Muscle layer of colon (tissue), 2 donors: ENCODE measurements at regions not wholly inside any gene's neighbourhood (a gene's known extent, or its start where the extent isn't known, plus 50 kb on each side); places are given as distances from the start of the nearest gene placed in this dataset.

Experiments
- H3K27ac ChIP-seq: one replicate; pipeline ENCODE4 v1.7.0; 2013; ENCODE audit warnings: low read depth, mild to moderate bottlenecking, low read length, moderate library complexity
- H3K27me3 ChIP-seq, 2 donors: one replicate each; pipeline ENCODE4 v1.7.0; 2013; ENCODE audit warnings: low read length in 2 of 2, mild to moderate bottlenecking in 2 of 2; ENCODE audit not compliant: insufficient read depth in 2 of 2, control insufficient read depth in 1 of 2
- H3K36me3 ChIP-seq: one replicate; pipeline ENCODE4 v1.7.0; 2013; ENCODE audit warnings: mild to moderate bottlenecking, low read length; ENCODE audit not compliant: insufficient read depth
- H3K4me1 ChIP-seq: one replicate; pipeline ENCODE4 v1.7.0; 2013; ENCODE audit warnings: mild to moderate bottlenecking, low read length; ENCODE audit not compliant: insufficient read depth
- H3K4me3 ChIP-seq, 2 donors: one replicate each; pipeline ENCODE4 v1.7.0; 2013; ENCODE audit warnings: low read length in 2 of 2, low read depth in 1 of 2, mild to moderate bottlenecking in 1 of 2, moderate library complexity in 1 of 2
- H3K9ac ChIP-seq: one replicate; pipeline ENCODE4 v1.7.0; 2013; ENCODE audit warnings: low read length
- H3K9me3 ChIP-seq: one replicate; pipeline ENCODE4 v1.7.0; 2013; ENCODE audit warnings: mild to moderate bottlenecking, low read length
- donor health status: abdominal sarcoma.
- donor health status: Adenocarcinoma of cecum.

DNA sequence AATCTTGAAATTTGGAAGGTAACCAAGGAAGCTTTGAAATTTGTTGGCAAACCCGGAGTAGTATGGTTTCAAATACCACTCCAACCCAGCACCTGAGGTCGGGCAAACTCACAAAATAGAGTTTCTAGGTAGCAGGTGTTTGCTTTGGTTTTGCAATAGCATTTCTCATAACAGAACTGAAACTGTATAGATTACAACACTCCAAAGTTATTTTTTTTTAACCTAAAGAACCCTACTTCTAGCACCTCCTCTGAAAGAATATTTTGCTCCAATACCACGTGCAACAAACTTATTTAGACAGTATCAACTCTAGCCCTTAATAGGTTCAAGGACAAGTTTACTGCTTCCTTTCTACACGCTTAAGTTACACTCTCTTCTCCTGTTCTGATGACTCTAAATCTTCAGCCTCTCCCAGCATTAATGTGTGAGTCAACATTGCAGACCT, 178.5 kb upstream of the FMN2 start:
- Histone ChIP-seq H3K27me3 (no peaks in the 10 kb centered on the region), H3K36me3 (peaks cover 5% of the 10 kb centered on the region), H3K4me1 (peaks cover 34% of the 10 kb centered on the region), H3K9me3 (no peaks in the 10 kb centered on the region), H3K27ac (no peak overlapping the region), H3K4me3 (no peak overlapping the region), H3K9ac (no peak overlapping the region)

DNA sequence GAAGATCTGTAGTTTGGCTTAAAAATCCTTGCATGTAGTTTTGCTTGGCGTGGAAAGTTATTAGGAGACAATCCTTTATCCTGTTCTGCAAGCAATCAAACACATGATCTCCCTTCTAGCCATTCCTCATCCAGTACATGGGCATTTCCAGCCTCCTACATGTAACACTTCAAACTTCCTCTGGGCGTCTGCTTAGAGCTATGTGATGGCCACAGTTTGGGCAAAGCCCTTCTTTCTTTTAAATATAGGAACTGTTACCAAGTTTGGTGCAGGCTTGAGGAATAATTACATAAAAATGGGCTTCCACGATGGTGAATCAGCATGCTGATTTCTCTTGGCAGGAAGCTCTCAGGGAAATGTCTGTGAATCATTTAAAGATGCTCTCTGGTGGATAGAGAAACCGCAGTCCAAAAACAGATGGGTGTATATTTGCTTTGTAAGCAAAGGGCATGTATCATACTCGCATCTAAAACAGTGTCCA, 176.9 kb upstream of the FMN2 start:
- Histone ChIP-seq H3K27ac (no peak overlapping the region), H3K9me3 (no peaks in the 10 kb centered on the region), H3K36me3 (no peaks in the 10 kb centered on the region), H3K4me1 (peaks cover 34% of the 10 kb centered on the region), H3K27me3 (no peaks in the 10 kb centered on the region), H3K4me3 (no peak overlapping the region), H3K9ac (no peak overlapping the region)

DNA sequence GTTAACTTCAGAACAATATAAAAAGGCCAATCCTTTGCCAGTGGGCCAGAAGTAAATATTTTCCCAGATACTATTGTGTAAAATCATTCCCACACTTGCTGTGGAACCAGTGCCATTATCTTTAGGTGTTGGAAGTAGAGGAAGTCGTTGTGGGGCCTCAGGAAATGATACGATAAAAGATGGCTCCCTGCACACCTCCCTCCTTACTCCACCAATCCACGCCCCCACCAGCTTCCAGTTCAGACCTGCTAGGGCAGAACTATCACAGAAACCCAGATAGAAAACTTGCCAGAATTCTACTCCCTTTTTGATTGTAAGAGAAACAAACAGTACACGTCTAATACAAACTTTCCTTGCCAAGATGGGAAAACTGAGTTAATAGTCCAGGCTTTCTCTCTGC, 173.0 kb upstream of the FMN2 start:
- no peaks in the 10 kb centered on the region for H3K36me3 ChIP-seq
- no peaks in the 10 kb centered on the region for H3K27me3 ChIP-seq
- peaks cover 13% of the 10 kb centered on the region for H3K4me1 ChIP-seq
- H3K9me3 ChIP-seq: no peaks in the 10 kb centered on the region
- no peak overlapping the region for H3K27ac ChIP-seq
- no peak overlapping the region for H3K9ac ChIP-seq
- no peak overlapping the region for H3K4me3 ChIP-seq

DNA sequence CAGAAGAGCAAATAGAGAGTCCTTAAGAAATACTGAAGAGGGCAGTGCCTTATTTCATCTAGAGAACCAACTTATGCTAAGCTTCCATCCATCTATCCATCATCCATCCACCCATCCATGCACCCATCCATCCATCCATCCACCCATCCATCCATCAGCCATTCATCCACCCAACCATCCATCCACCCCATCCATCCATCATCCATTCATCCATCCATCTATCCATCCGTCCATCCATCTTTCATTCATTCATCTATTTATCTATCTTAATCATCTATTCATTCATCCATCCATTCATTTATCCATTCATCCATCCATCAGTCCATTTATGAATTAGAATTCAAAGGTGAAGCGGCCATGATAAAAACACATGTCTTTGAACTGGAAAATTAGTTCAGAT, 171.5 kb upstream of the FMN2 start:
- H3K36me3 ChIP-seq: no peaks in the 10 kb centered on the region
- H3K27me3 ChIP-seq: no peaks in the 10 kb centered on the region
- H3K9me3 ChIP-seq: no peaks in the 10 kb centered on the region
- no peak overlapping the region for H3K9ac ChIP-seq
- H3K4me1 ChIP-seq: peaks cover 6% of the 10 kb centered on the region
- H3K27ac ChIP-seq: no peak overlapping the region
- no peak overlapping the region for H3K4me3 ChIP-seq

DNA sequence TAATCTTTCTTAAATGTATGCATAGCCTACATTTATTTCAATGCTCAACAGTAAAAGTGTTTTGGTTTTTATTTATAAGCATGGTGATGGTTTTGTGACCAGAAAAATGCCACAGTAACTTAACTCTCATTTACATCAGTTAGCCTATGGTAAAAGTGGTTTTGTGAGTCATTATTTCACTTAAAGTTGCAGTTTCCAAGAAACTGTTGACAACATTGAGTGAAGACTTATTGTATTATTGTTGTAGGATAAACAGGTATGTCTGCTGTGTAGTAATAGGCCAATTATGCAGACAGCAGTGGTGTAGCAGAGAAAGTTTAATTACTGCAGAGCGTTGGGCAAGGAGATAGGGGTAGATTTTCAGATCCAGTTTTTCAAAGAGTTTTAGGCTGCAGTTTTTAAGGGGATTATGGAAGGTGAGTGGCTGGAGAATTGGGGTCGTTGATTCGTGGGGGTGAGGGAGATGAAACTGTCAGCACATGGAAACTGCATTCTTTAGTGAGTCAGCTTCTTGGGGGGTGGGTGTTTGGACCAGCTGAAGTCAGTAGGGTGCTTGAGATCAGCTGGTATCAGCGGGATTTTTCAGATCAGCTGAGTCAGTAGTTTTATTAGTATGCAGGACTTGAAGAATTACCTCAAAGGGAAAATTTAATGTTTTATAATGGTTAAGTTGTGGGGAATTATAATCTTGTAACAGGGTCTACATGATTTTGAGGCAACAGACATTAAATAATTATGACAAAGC, 168.7 kb upstream of the FMN2 start:
- H3K27me3 ChIP-seq: no peaks in the 10 kb centered on the region
- H3K36me3 ChIP-seq: no peaks in the 10 kb centered on the region
- H3K27ac ChIP-seq: no peak overlapping the region
- H3K4me1 ChIP-seq: no peaks in the 10 kb centered on the region
- no peak overlapping the region for H3K4me3 ChIP-seq
- H3K9ac ChIP-seq: no peak overlapping the region
- no peaks in the 10 kb centered on the region for H3K9me3 ChIP-seq

DNA sequence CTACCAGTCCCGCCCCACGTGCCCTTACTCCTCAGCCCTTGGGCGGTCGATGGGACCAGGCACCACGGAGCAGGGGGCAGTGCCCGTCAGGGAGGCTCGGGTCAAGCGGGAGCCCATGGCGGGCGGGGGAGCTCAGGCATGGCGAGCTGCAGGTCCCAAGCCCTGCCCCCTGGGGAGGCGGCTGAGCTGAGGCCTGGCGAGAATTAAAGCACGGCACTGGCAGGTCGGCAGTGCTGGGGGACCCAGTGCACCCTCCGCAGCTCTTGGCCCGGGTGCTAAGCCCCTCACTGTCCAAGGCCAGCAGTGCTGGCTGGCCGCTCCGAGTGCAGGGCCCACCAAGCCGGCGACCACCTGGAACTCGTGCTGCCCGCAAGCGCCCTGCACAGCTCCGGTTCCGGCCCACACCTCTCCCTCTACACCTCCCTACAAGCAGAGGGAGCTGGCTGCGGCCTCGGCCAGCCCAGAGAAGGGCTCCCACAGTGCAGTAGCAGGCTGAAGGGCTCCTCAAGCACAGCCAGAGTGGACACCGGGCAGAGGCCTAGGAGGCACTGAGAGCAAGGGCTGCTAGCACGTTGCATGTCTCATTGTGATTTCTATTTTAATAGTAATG, 166.8 kb upstream of the FMN2 start:
- no peaks in the 10 kb centered on the region for H3K9me3 ChIP-seq
- H3K27me3 ChIP-seq: no peaks in the 10 kb centered on the region
- H3K36me3 ChIP-seq: no peaks in the 10 kb centered on the region
- peaks cover 3% of the 10 kb centered on the region for H3K4me1 ChIP-seq
- H3K9ac ChIP-seq: no peak overlapping the region
- no peak overlapping the region for H3K27ac ChIP-seq
- no peak overlapping the region for H3K4me3 ChIP-seq

DNA sequence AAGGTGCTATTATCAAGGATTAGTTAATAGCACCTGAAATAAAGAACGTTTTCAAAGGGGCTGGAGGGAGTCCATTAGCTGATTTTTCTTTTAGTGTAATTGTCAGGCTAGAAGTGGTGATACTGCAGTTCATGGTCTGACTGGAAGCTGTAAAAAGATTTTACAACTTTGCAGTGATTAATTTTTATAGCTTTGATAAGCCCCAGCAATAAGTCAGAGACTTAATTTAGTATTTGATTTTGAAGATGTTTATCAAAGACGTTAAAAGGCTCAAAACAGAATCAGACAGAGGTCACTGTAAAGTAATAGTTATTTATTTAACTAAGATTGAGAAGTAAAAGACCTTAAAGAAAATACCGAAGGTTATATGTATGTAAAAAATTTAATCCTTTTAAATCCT, 165.5 kb upstream of the FMN2 start:
- H3K27ac ChIP-seq: no peak overlapping the region
- no peak overlapping the region for H3K9ac ChIP-seq
- no peaks in the 10 kb centered on the region for H3K27me3 ChIP-seq
- no peaks in the 10 kb centered on the region for H3K36me3 ChIP-seq
- no peaks in the 10 kb centered on the region for H3K9me3 ChIP-seq
- no peak overlapping the region for H3K4me3 ChIP-seq
- H3K4me1 ChIP-seq: peaks cover 3% of the 10 kb centered on the region

DNA sequence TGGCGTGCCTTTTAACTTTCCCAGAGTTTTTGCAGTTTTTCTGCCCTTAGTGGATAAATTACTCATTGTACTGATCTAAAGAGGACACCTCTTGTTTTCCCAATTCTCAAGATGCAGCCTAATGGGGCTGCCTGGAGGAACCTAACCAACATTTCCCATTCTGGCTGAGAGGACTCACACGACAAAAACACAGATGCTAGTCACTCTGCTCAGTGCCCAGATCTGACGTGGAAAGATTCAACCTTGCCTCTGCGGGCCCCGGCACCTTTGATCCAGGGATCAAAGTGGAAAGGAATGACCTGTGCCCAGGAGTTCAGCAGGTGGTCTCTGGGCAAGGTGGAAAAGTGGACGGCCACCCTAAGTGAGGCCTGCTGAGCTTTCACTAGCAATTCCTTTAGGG, 162.4 kb upstream of the FMN2 start:
- no peak overlapping the region for H3K9ac ChIP-seq
- no peaks in the 10 kb centered on the region for H3K9me3 ChIP-seq
- no peaks in the 10 kb centered on the region for H3K27me3 ChIP-seq
- H3K27ac ChIP-seq: no peak overlapping the region
- peaks cover 3% of the 10 kb centered on the region for H3K4me1 ChIP-seq
- no peak overlapping the region for H3K4me3 ChIP-seq
- H3K36me3 ChIP-seq: no peaks in the 10 kb centered on the region

DNA sequence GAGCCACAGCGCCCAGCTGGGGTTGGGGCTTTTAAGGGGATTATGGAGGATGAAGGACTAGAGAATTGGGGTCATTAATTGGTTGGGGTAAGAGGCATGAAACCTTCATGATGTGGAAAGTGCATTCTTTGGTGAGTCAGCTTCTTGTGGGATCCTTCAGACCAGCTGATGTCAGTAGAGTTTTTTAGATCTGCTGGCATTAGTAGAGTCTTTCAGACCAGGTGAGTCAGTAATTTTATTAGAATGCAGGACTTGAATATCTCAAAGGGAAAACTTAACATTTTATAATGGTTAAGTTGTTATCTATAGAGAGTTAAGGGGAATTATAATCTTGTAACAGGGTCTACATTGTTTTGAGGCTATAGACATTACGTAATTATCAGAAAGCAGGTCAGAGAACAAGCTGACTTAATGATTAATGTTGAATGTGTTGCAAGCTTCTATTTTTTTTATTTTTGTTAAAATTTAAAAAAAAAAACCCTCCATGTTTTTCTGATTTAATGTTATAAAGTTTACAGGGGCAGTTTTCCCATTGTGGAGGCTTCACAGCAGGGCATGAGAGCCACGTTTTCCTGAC, 160.9 kb upstream of the FMN2 start:
- no peak overlapping the region for H3K9ac ChIP-seq
- no peak overlapping the region for H3K4me3 ChIP-seq
- H3K36me3 ChIP-seq: no peaks in the 10 kb centered on the region
- H3K27me3 ChIP-seq: no peaks in the 10 kb centered on the region
- H3K27ac ChIP-seq: no peak overlapping the region
- H3K9me3 ChIP-seq: no peaks in the 10 kb centered on the region
- peaks cover 3% of the 10 kb centered on the region for H3K4me1 ChIP-seq

DNA sequence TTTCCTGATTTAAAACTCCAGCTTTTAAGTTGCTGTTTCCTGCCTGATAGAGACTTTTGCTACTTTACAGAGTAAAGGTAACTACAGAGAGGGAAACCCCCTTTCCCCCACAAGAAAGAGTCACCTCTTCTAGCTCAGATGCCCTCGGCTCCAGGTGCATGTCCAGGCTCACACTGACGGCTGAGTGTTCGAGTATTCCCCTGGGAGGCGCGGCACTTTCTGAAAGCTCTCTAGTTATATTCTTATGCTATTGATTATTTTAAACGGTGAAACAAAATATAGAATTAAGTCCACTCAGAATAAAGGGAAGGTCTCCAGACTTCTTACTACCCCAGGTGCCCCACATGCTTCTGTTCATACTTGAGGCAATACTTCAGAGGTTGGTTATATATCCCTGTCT, 160.3 kb upstream of the FMN2 start:
- no peaks in the 10 kb centered on the region for H3K27me3 ChIP-seq
- H3K27ac ChIP-seq: no peak overlapping the region
- peaks cover 3% of the 10 kb centered on the region for H3K4me1 ChIP-seq
- no peaks in the 10 kb centered on the region for H3K36me3 ChIP-seq
- no peak overlapping the region for H3K4me3 ChIP-seq
- no peaks in the 10 kb centered on the region for H3K9me3 ChIP-seq
- H3K9ac ChIP-seq: no peak overlapping the region

DNA sequence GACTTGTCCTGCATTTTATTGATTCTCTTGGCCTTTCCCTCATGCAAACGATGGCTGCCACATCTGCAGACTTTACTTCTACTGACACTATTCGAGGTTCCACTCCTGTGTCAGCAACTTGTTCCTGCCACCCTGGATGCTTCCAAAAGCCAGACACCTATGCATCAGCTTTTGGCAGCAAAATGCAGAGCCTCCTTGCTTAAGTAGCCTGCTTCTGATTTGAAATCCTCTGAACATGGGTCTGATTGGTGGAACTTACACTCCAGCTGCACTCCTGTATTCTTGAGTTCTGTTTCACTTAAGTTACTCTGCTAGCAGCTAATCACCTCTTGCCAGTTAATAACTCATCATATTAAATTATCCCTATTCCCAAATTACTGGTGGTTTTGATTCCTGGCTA, 152.1 kb upstream of the FMN2 start:
- no peaks in the 10 kb centered on the region for H3K36me3 ChIP-seq
- H3K9ac ChIP-seq: no peak overlapping the region
- H3K4me1 ChIP-seq: no peaks in the 10 kb centered on the region
- H3K27me3 ChIP-seq: no peaks in the 10 kb centered on the region
- H3K27ac ChIP-seq: no peak overlapping the region
- H3K4me3 ChIP-seq: no peak overlapping the region
- no peaks in the 10 kb centered on the region for H3K9me3 ChIP-seq
